ENCODE measurements at regions not wholly inside any gene's neighbourhood (a gene's known extent, or its start where the extent isn't known, plus 50 kb on each side); places are given as distances from the start of the nearest gene placed in this dataset.

- no peak overlapping the region for H3K9ac ChIP-seq (ENCODE audit: low read depth, low read length)
- no peaks in the 10 kb centered on the region for H3K4me1 ChIP-seq (ENCODE audit: insufficient read depth, low read length)
- H3K4me3 ChIP-seq (ENCODE audit: low read length), result no peak overlapping the region
- no peak overlapping the region for H3K27ac ChIP-seq (ENCODE audit: low read depth, low read length)
- H3K36me3 ChIP-seq (ENCODE audit: insufficient read depth, low read length), result no peaks in the 10 kb centered on the region
- 92% methylated on average over 6 of the region's 7 CpGs for WGBS
- H3K9me3 ChIP-seq (ENCODE audit: insufficient read depth, low read depth, low read length), result 0 out of 2 replicates have a peak, but pooled peaks cover 2% of the 10 kb centered on the region
- H3K27me3 ChIP-seq (ENCODE audit: insufficient read depth, low read length), result no peaks in the 10 kb centered on the region
Observed at GRCh38 chr14:89658977-89659670, 242.1 kb upstream of the FOXN3 start.

- Histone ChIP-seq H3K4me1 (ENCODE audit: insufficient read depth, low read length) (peaks cover 5% of the 10 kb centered on the region), H3K27me3 (ENCODE audit: insufficient read depth, low read length) (no peaks in the 10 kb centered on the region), H3K36me3 (ENCODE audit: insufficient read depth, low read length) (no peaks in the 10 kb centered on the region), H3K9me3 (ENCODE audit: insufficient read depth, low read depth, low read length) (0 out of 2 replicates have a peak, but pooled peaks cover 2% of the 10 kb centered on the region), H3K27ac (ENCODE audit: low read depth, low read length) (no peak overlapping the region), H3K9ac (ENCODE audit: low read depth, low read length) (no peak overlapping the region), H3K4me3 (ENCODE audit: low read length) (no peak overlapping the region)
- WGBS, result 96% methylated on average over 1 of the region's 1 CpG
Observed at GRCh38 chr14:89657014-89657413, 240.0 kb upstream of the FOXN3 start.

DNA sequence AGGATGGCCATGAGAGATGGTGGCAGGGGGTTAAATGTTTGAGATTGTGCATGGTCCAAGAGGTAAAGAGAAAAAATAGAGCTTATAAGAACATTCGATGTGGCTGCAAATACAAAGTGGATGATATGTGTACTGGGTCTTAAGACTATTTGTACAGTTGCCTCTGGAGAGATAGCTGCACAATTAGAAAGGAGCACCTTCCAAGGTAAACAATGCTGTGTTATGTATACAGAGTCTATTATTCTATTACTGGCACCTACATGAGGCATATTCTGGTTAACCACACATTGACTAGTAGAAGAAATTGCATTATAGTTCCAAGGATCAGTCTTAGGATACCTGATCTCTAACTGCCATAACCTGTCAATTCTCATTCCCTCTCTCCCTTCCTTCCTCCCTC lies 238.0 kb upstream of the FOXN3 start:
- Histone ChIP-seq H3K27me3 (ENCODE audit: insufficient read depth, low read length) (no peaks in the 10 kb centered on the region), H3K36me3 (ENCODE audit: insufficient read depth, low read length) (no peaks in the 10 kb centered on the region), H3K4me3 (ENCODE audit: low read length) (no peak overlapping the region), H3K27ac (ENCODE audit: low read depth, low read length) (no peak overlapping the region), H3K9me3 (ENCODE audit: insufficient read depth, low read depth, low read length) (0 out of 2 replicates have a peak, but pooled peaks cover 2% of the 10 kb centered on the region), H3K9ac (ENCODE audit: low read depth, low read length) (no peak overlapping the region), H3K4me1 (ENCODE audit: insufficient read depth, low read length) (peaks cover 8% of the 10 kb centered on the region)
- WGBS, result 94% methylated on average over 1 of the region's 1 CpG

DNA sequence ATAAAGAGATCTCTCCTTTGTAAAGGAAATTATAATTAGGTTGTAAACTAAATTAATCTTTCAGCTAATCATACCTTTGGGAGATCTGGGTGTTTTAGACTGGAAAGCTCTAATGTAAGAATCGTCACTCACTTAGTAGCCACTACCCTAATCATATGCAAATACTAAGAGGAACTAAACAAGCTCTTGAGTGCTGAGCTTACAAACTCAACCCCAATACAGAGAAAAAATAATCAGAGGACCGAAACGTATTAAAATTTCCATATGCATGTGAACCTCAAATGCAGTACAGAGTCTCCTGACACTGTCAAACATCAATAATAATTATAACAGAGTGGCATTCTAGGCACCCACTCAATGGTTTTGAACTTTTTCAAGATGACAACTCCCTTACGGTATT lies 235.3 kb upstream of the FOXN3 start:
- Histone ChIP-seq H3K4me3 (ENCODE audit: low read length) (no peak overlapping the region), H3K36me3 (ENCODE audit: insufficient read depth, low read length) (no peaks in the 10 kb centered on the region), H3K4me1 (ENCODE audit: insufficient read depth, low read length) (peaks cover 8% of the 10 kb centered on the region), H3K9me3 (ENCODE audit: insufficient read depth, low read depth, low read length) (0 out of 2 replicates have a peak, but pooled peaks cover 2% of the 10 kb centered on the region), H3K27me3 (ENCODE audit: insufficient read depth, low read length) (no peaks in the 10 kb centered on the region), H3K9ac (ENCODE audit: low read depth, low read length) (no peak overlapping the region), H3K27ac (ENCODE audit: low read depth, low read length) (no peak overlapping the region)
- 81% methylated on average over 4 of the region's 4 CpGs for WGBS

- no peaks in the 10 kb centered on the region for H3K36me3 ChIP-seq (ENCODE audit: insufficient read depth, low read length)
- peaks cover 8% of the 10 kb centered on the region for H3K4me1 ChIP-seq (ENCODE audit: insufficient read depth, low read length)
- 89% methylated on average over 2 of the region's 2 CpGs for WGBS
- H3K27ac ChIP-seq (ENCODE audit: low read depth, low read length), result no peak overlapping the region
- H3K9me3 ChIP-seq (ENCODE audit: insufficient read depth, low read depth, low read length), result no peaks in the 10 kb centered on the region
- no peak overlapping the region for H3K9ac ChIP-seq (ENCODE audit: low read depth, low read length)
- H3K4me3 ChIP-seq (ENCODE audit: low read length), result no peak overlapping the region
- no peaks in the 10 kb centered on the region for H3K27me3 ChIP-seq (ENCODE audit: insufficient read depth, low read length)
Observed at GRCh38 chr14:89651805-89652204, 234.8 kb upstream of the FOXN3 start.

DNA sequence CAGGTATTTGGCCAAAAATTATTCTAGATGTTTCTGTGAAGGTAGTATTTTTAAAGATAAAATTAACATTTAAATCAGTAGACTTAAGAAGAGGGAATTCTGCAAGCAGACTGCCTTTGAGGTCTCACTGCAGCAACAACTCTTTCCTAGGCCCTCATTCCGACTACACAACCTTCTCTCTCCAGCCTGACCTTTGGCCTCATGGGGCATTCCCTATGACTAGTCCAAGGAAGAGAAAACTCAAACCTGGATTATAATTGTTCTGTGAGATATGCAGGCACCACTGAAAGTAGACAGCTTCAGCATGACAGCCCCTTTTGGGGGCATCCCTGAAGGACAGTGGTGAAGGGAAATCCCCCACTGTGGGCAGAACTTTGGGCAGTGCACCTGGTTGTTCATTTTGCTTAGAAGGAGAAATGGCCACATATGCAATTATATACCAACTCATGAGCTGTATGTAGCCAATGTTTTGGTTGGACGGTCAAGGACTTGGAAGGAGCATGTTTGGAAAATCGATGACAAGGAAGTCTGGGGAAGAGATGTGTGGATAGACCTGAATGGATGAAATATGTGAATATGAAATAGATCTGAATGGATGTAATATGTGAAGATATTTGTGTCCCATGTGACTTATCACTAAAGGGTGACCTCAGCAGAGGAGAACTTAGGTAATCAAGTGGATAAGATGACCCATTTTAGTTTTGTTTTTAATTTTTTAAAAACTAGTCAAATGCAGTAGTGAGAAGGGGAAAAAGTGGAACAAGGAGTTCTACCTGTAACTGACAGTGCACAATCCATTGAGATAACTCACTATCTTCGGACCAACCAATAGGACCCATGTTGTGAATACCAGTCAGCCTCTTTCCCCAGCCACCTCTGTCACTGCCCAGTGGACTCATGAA lies 233.3 kb upstream of the FOXN3 start:
- Histone ChIP-seq H3K9me3 (ENCODE audit: insufficient read depth, low read depth, low read length) (no peaks in the 10 kb centered on the region), H3K36me3 (ENCODE audit: insufficient read depth, low read length) (no peaks in the 10 kb centered on the region), H3K9ac (ENCODE audit: low read depth, low read length) (no peak overlapping the region), H3K4me3 (ENCODE audit: low read length) (no peak overlapping the region), H3K27ac (ENCODE audit: low read depth, low read length) (no peak overlapping the region), H3K27me3 (ENCODE audit: insufficient read depth, low read length) (no peaks in the 10 kb centered on the region), H3K4me1 (ENCODE audit: insufficient read depth, low read length) (peaks cover 8% of the 10 kb centered on the region)
- 91% methylated on average over 4 of the region's 4 CpGs for WGBS

DNA sequence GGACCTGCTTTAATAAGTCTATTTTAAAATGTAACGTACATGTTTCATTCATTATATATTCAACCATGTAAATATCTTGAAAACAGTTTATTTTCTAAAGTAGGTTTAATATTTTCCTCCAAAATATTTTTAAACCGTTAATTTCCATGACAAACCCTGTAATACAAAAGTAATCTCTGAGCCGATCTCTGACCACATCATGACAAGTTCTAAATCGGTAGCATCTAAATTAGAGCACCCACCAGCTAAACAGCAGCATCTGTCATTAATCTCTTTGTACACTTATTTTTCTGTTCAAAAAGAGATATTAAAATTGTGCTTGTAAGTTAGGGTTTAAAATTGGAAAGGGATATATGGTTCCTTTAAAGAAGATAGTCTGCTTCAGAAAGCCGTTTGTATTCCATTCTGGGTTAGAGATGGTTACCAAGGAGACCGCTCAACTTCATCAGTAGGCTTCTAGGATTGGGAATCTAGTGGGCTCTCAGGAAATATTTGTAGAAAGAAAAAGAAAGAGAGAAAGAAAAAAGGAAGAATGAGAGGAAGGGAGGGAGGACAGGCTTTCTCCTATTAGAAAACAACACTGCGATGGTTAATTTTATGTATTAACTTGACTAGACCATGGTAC lies 232.5 kb upstream of the FOXN3 start:
- Histone ChIP-seq H3K4me1 (ENCODE audit: insufficient read depth, low read length) (peaks cover 12% of the 10 kb centered on the region), H3K36me3 (ENCODE audit: insufficient read depth, low read length) (no peaks in the 10 kb centered on the region), H3K27me3 (ENCODE audit: insufficient read depth, low read length) (no peaks in the 10 kb centered on the region), H3K9ac (ENCODE audit: low read depth, low read length) (no peak overlapping the region), H3K9me3 (ENCODE audit: insufficient read depth, low read depth, low read length) (no peaks in the 10 kb centered on the region), H3K4me3 (ENCODE audit: low read length) (no peak overlapping the region), H3K27ac (ENCODE audit: low read depth, low read length) (no peak overlapping the region)
- 99% methylated on average over 6 of the region's 7 CpGs for WGBS

GRCh38 chr14:89648924-89649323 lies 231.9 kb upstream of the FOXN3 start:
- Histone ChIP-seq H3K4me1 (ENCODE audit: insufficient read depth, low read length) (peaks cover 16% of the 10 kb centered on the region), H3K27ac (ENCODE audit: low read depth, low read length) (no peak overlapping the region), H3K27me3 (ENCODE audit: insufficient read depth, low read length) (no peaks in the 10 kb centered on the region), H3K4me3 (ENCODE audit: low read length) (no peak overlapping the region), H3K9ac (ENCODE audit: low read depth, low read length) (no peak overlapping the region), H3K9me3 (ENCODE audit: insufficient read depth, low read depth, low read length) (no peaks in the 10 kb centered on the region), H3K36me3 (ENCODE audit: insufficient read depth, low read length) (no peaks in the 10 kb centered on the region)
- WGBS, result 92% methylated on average over 5 of the region's 5 CpGs

GRCh38 chr14:89648510-89648909 lies 231.5 kb upstream of the FOXN3 start:
- no peaks in the 10 kb centered on the region for H3K9me3 ChIP-seq (ENCODE audit: insufficient read depth, low read depth, low read length)
- no peaks in the 10 kb centered on the region for H3K27me3 ChIP-seq (ENCODE audit: insufficient read depth, low read length)
- no peak overlapping the region for H3K27ac ChIP-seq (ENCODE audit: low read depth, low read length)
- no peak overlapping the region for H3K4me3 ChIP-seq (ENCODE audit: low read length)
- H3K4me1 ChIP-seq (ENCODE audit: insufficient read depth, low read length), result peaks cover 16% of the 10 kb centered on the region
- WGBS, result 87% methylated on average over 3 of the region's 3 CpGs
- H3K36me3 ChIP-seq (ENCODE audit: insufficient read depth, low read length), result no peaks in the 10 kb centered on the region
- no peak overlapping the region for H3K9ac ChIP-seq (ENCODE audit: low read depth, low read length)

DNA sequence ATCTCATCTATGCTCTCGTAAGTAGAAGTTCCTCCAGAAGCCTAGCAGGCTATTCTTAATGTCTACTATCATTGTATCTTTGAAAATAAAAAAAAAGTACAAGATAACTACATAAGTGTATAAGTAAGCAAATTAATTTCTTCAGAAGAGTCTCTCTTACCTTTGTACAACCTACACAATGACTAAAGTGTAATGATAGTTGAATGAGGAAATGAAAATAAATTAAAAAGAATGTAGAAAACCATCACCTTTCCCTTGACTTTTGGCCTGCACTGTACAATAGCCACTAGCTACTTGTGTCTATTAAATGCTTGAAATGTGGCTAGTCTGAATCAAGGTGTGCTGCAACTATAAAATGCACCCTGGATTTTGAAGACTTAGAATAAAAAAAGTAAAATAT lies 229.9 kb upstream of the FOXN3 start:
- H3K4me3 ChIP-seq (ENCODE audit: low read length), result no peak overlapping the region
- no peaks in the 10 kb centered on the region for H3K9me3 ChIP-seq (ENCODE audit: insufficient read depth, low read depth, low read length)
- H3K27me3 ChIP-seq (ENCODE audit: insufficient read depth, low read length), result no peaks in the 10 kb centered on the region
- no peak overlapping the region for H3K27ac ChIP-seq (ENCODE audit: low read depth, low read length)
- no CpG with 5 or more reads among the region's 1 CpG for WGBS
- peaks cover 11% of the 10 kb centered on the region for H3K4me1 ChIP-seq (ENCODE audit: insufficient read depth, low read length)
- H3K9ac ChIP-seq (ENCODE audit: low read depth, low read length), result no peak overlapping the region
- no peaks in the 10 kb centered on the region for H3K36me3 ChIP-seq (ENCODE audit: insufficient read depth, low read length)

DNA sequence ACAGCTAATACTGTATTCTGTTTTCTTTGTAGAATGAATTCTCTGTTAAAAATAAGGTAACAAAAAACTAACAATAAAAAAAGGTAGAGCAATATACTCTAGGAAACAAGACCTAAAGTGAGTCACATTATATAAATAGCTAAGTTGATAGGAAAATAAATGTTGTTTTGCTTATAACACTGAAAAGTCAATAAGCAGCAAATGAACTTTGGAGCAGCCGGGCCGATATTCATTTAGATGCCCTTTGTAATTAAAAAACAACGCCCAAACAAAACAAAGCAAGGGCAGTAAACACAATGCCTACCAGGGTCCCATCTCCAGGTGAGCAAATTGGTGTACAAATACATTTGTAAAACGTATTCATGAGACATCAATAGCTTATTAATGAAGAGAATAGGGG lies 227.6 kb upstream of the FOXN3 start:
- H3K4me3 ChIP-seq (ENCODE audit: low read length), result no peak overlapping the region

More for the DNA sequence above, 227.6 kb upstream of the FOXN3 start:
- H3K9me3 ChIP-seq (ENCODE audit: insufficient read depth, low read depth, low read length), result no peaks in the 10 kb centered on the region
- no peak overlapping the region for H3K9ac ChIP-seq (ENCODE audit: low read depth, low read length)
- no peaks in the 10 kb centered on the region for H3K36me3 ChIP-seq (ENCODE audit: insufficient read depth, low read length)
- H3K27me3 ChIP-seq (ENCODE audit: insufficient read depth, low read length), result no peaks in the 10 kb centered on the region
- H3K27ac ChIP-seq (ENCODE audit: low read depth, low read length), result no peak overlapping the region
- peaks cover 8% of the 10 kb centered on the region; the same call in 1 of the 2 replicates for H3K4me1 ChIP-seq (ENCODE audit: insufficient read depth, low read length)
- WGBS, result 91% methylated on average over 4 of the region's 4 CpGs

All from HUES64 (cell line).